ENCODE measurements at regions not wholly inside any gene's neighbourhood (a gene's known extent, or its start where the extent isn't known, plus 50 kb on each side); places are given as distances from the start of the nearest gene placed in this dataset. TPM values are rescaled to one million over a fixed set of nuclear protein-coding genes. Genes with fewer than 3 reads are reported as not detected.

GRCh38 chr12:110971189-110971920 lies 51.0 kb upstream of the MYL2 start:
- H3K27me3 ChIP-seq (ENCODE audit: low read depth): peaks cover 6% of the 10 kb centered on the region
- DNase-seq: no peak
- no peak for TF ChIP-seq CTCF (IDR thresholded peaks at IDR 0.05; ENCODE audit: borderline replicate concordance)
- intact Hi-C loops (cut with micrococcal nuclease): no loop called here
- no peaks in the 10 kb centered on the region for H3K36me3 ChIP-seq
- no peak overlapping the region for H3K4me3 ChIP-seq
- no peaks in the 10 kb centered on the region for H3K4me1 ChIP-seq
- peaks cover 10% of the 10 kb centered on the region for H3K9me3 ChIP-seq (replicated peaks)
- H3K27ac ChIP-seq (replicated peaks): no peak overlapping the region

Small RNA genes in the stretch of these regions (microRNA-seq; reads per million reads assigned to microRNA genes)
- not detected for gene MIR6760

Data from left ventricle myocardium inferior (tissue), 1 donor.